ENCODE measurements at regions not wholly inside any gene's neighbourhood (a gene's known extent, or its start where the extent isn't known, plus 50 kb on each side); places are given as distances from the start of the nearest gene placed in this dataset.

GRCh38 chr15:81835731-81836130 is 210.1 kb downstream of the MEX3B start:
- TF ChIP-seq POLR2AphosphoS5 (IDR thresholded peaks at IDR 0.05; ENCODE audit: low read depth, low read length) (no peak), TAF1 (IDR thresholded peaks at IDR 0.05; ENCODE audit: borderline replicate concordance, insufficient read depth, low read length) (no peak), SIN3A (IDR thresholded peaks at IDR 0.05; ENCODE audit: borderline replicate concordance, insufficient read depth, low read length) (no peak)
- TF ChIP-seq, protein P1, sequence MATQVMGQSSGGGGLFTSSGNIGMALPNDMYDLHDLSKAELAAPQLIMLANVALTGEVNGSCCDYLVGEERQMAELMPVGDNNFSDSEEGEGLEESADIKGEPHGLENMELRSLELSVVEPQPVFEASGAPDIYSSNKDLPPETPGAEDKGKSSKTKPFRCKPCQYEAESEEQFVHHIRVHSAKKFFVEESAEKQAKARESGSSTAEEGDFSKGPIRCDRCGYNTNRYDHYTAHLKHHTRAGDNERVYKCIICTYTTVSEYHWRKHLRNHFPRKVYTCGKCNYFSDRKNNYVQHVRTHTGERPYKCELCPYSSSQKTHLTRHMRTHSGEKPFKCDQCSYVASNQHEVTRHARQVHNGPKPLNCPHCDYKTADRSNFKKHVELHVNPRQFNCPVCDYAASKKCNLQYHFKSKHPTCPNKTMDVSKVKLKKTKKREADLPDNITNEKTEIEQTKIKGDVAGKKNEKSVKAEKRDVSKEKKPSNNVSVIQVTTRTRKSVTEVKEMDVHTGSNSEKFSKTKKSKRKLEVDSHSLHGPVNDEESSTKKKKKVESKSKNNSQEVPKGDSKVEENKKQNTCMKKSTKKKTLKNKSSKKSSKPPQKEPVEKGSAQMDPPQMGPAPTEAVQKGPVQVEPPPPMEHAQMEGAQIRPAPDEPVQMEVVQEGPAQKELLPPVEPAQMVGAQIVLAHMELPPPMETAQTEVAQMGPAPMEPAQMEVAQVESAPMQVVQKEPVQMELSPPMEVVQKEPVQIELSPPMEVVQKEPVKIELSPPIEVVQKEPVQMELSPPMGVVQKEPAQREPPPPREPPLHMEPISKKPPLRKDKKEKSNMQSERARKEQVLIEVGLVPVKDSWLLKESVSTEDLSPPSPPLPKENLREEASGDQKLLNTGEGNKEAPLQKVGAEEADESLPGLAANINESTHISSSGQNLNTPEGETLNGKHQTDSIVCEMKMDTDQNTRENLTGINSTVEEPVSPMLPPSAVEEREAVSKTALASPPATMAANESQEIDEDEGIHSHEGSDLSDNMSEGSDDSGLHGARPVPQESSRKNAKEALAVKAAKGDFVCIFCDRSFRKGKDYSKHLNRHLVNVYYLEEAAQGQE (IDR thresholded peaks at IDR 0.05; ENCODE audit: insufficient read depth in 1 of 2, low read depth in 2 of 2, low read length in 2 of 2) = no peak

Data from PFSK-1 (cell line).